Occipital lobe (tissue), 1 donor: ENCODE measurements at regions not wholly inside any gene's neighbourhood (a gene's known extent, or its start where the extent isn't known, plus 50 kb on each side); places are given as distances from the start of the nearest gene placed in this dataset.
A peak's percentile ranks its signal among the peaks of the same experiment; 100 is the strongest.

Experiments used
- DNase-seq: peaks from one replicate; lab custom pipeline; 2025; lab: John Stamatoyannopoulos, UW

- DNase-seq: no peak
Measured at GRCh38 chr1:164261691-164262240, 297.2 kb upstream of the PBX1 start.

DNA sequence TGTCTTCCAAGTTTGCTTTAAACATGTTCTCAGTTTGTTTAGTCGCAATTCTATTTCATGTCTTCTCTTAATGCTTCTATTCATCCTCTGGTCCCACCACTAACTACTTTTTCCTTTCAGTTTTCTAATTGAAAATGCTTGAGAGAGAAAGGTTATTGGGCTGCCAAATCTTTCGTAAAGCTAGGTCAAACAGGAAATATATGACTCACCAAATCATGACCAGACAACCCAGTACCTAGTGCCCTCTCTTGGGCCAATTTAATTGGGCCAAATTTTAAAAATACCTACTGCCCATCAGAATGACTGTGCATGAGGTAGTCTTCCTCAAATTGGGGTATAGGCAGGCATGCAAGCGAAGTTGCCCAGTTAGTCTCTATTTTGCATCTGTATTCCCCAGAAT is 295.4 kb upstream of the PBX1 start:
- DNase-seq: no peak

- no peak for DNase-seq
Measured at GRCh38 chr1:164265232-164265631, 293.8 kb upstream of the PBX1 start.

DNA sequence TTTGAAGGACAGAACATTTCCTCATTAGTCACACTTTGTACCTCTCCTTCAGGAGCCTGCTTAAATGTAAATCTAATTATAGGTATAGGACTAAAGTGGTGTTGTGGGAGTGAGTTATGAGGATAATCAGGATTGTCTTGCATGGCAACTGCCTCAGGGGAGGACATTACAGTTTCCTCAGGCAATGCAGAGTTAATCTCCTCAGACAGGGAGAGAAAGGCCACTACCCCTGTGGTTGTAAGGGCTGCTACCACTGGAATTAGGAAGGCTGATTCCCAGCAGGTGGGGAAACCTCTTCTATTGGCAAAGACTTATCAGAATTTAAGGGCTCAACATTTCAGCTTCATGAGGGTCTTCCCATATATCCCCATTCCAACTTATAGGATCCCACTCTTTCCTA is 286.8 kb upstream of the PBX1 start:
- no peak for DNase-seq

DNA sequence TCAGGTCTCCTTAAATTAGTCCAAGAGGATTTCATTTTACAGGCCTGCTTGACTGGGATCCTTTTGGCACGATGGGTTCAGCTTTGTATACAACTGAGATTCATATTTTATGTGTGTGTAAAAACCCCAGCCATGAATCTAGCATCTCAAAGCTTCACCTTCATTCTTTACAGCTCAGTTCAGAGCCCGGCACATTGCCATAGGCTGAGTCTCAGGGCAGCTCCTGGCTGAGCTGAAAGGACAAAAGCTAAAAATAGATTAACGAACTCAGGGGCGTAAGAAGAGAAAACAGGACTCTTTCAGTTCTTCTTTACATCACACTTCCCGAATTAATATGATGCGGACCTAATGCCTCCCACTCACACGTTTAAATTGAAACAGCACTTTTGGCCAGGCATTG is 262.8 kb upstream of the PBX1 start:
- DNase-seq: no peak

- no peak for DNase-seq
Measured at GRCh38 chr1:164308101-164308500, 250.9 kb upstream of the PBX1 start.

DNA sequence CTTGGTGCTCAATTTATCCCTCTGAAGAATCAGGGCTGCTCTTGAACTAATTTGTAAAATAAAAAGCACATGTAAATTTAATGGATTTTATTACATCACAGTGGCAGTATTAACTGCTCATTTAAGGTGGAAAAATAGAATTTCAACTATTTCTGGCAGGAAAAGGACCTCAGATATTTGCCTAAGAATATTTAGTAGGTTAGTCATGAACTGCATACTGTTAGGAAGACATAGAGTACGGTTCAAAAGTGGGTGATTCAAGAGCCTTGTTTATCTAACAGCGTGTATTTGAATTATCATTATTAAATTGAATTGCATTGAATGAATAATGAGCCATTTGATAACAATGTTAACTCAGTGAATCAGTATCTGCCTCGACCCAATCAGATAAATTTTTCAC is 248.8 kb upstream of the PBX1 start:
- DNase-seq: no peak

GRCh38 chr1:164311377-164311776 is 247.6 kb upstream of the PBX1 start:
- DNase-seq: no peak

DNA sequence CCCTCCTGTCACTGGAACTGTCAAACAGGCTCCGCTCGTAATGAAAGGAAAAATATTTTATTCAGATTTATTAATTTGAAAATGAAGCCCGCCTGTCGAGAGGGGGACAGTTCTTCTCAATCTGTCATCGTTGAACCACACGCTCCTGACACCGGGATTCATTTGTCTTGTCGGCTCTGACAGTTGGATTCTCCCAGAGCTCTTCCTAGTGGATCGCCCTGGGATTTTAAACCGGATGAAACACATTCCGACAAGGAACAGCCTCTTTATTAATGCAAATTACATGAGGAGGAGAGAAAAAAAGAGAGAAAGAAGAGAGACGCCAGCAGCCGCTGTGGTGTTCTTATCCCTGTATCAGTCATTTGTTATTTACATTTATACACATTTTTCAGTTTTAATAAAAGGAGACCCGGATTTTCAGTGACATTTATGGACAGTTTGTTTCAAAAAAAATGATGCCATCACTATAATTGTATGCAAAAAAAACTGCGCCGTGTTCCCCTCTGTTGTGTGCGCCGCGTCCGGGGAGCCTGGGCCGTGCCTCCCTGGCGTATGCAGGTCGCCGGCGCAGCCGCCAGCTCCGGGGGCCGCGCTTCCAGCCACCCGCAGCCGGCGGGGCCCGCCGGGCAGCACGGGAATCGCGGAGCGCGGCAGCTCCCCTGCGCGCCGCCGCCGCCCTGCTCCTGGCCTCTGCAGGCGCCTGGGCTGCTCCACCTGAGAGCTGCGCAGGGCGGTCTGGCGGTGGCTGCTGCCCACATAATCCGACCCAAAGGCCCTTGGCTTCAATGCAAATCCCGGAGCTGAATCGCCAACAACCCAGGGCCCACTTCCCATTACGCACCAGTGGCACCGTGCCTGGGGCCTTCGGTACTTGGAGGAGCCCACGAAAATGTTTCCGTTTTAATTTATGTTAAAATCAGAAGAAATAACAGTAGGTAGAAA is 237.9 kb upstream of the PBX1 start:
- peak; percentile 12 for DNase-seq

- no peak for DNase-seq
Measured at GRCh38 chr1:164325786-164326185, 233.2 kb upstream of the PBX1 start.

- no peak for DNase-seq
Measured at GRCh38 chr1:164333387-164333786, 225.6 kb upstream of the PBX1 start.

GRCh38 chr1:164337394-164337793 is 221.6 kb upstream of the PBX1 start:
- DNase-seq: no peak

GRCh38 chr1:164337885-164338284 is 221.1 kb upstream of the PBX1 start:
- DNase-seq: no peak

DNA sequence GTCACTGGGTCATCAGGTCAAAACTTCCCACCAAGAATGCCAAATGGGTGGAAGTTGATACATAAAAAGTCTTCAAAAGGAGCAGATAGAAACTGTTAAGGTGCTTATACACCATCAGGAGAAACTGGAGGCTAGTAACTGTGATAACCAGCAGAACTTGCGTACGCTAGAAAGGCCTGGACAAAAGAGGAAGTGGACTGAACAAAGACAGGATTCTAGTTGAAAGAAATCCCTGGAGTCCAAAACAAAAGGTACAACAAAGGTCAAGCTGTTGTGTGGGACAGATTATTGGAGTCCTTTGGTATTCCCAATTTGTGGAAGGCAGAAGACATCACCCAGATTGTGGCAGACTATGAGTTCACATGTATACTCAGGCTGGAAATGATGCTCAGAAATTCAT is 215.8 kb upstream of the PBX1 start:
- DNase-seq: no peak

DNA sequence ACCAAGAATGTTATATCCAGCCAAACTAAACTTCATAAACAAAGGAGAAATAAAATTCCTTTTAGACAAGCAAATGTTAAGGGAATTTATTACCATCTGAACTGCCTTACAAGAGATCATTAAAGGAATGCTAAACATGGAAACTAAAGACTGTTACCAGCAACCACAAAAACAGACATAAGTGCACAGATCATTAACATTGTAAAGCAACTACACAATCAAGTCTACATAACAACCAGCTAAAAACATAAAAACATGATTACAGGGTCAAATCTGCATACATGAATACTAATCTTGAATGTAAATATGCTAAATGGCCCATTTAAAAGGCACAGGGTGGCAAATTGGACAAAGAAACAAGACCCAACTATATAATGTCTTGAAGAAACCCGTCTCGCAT is 211.0 kb upstream of the PBX1 start:
- no peak for DNase-seq

DNA sequence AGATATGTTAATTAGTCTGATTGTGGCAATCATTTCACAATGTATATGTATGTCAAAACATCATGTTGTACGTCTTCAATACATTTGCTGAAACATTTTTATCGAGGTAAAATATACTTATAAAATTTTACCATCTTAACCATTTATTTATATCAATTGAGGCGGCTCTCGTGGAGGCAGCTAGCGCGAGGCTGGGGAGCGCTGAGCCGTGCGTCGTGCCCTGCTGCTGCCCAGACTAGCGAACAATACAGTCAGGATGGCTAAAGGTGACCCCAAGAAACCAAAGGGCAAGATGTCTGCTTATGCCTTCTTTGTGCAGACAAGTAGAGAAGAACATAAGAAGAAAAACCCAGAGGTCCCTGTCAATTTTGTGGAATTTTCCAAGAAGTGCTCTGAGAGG is 202.5 kb upstream of the PBX1 start:
- DNase-seq: no peak

DNA sequence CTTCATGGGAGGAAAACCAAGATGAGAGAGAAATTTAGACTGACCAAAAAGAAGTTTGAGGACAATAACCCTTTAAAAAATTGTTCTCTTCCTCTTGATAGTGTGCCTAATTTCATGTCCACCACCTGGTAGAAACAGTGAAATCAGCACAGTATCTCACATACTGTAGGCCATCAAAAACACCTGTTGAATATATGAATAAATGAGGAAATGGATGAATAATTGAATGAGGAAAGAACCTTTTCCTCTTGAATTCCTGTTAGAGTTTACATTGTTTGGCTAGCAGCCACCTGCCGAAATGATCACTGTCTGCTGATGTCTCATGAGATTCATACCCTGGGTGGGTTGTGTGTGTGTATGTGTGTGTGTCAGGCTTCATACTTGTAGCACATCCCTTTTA is 198.7 kb upstream of the PBX1 start:
- no peak for DNase-seq

DNA sequence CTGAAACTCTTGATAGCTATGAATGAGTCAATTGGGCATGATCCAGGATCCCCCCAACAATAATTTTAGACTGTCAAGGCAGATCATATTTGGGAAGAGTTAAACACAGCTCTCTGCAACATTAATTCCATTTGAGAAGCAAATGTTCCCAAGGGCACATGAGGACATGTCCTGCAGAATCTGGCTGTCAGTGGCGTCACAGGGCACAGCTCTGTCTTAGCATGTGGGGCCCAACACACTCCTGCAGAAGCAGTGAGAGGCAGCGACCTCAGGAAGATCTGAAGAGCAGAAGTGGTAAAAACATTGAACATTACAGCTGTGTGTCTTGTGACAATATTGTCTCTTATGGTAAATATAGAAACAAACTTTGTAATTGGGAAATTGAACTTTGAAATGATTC is 197.1 kb upstream of the PBX1 start:
- DNase-seq: no peak

GRCh38 chr1:164363980-164364379 is 195.0 kb upstream of the PBX1 start:
- DNase-seq: no peak

- DNase-seq: no peak
Measured at GRCh38 chr1:164366014-164366413, 193.0 kb upstream of the PBX1 start.

GRCh38 chr1:164369698-164370365 is 189.2 kb upstream of the PBX1 start:
- DNase-seq: no peak

DNA sequence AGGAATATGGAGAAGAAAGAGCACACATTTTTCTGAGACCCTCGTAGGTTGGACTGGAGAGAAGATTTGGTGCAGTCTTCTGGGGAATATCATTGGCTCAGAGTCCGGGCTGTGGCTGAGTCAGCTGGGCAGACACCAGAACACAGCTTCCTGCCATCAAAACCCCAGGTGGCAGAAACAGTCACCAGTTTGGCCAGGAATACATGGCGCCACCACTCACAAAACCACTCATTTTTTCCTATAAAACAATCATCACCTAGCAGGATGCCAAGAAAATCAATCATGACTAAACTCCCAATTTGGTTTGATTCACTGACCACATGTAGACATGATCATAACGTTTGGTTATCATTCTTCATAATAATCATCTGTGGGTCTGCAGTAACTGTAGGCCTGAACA is 178.1 kb upstream of the PBX1 start:
- no peak for DNase-seq

DNA sequence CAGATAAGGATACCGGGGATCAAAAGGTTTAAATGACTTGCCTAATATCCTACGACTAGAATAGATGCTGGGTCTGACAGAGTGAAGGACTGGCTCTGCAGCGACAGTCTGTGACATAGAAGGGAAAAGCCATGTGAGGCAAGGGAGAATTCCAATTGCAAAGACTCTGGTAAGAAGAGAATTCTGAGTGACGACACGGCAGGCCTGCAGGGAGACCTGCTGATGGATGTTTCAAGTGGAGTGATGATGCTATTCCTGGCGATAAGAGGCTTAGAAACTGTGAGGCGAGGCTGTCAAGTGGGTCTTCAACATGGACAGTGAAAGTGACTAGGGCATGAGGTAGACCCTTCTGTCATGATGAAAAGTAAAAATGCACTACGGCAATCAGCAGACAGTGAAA is 176.6 kb upstream of the PBX1 start:
- DNase-seq: no peak
